Skin of body (tissue), 1 donor: ENCODE measurements at regions not wholly inside any gene's neighbourhood (a gene's known extent, or its start where the extent isn't known, plus 50 kb on each side); places are given as distances from the start of the nearest gene placed in this dataset.

ENCODE experiments used
- DNase-seq: peaks from one replicate; lab custom pipeline; 2025; lab: John Stamatoyannopoulos, UW

GRCh38 chr14:22002860-22003284, 329.3 kb upstream of the OR4E1 start:
- DNase-seq, result no peak

GRCh38 chr14:21999402-21999801, 325.8 kb upstream of the OR4E1 start:
- no peak for DNase-seq

- no peak for DNase-seq
Measured at GRCh38 chr14:21997300-21997699, 323.7 kb upstream of the OR4E1 start.

- no peak for DNase-seq
Measured at GRCh38 chr14:21995332-21995731, 321.7 kb upstream of the OR4E1 start.

- DNase-seq, result no peak
Measured at GRCh38 chr14:21993837-21994236, 320.2 kb upstream of the OR4E1 start.

GRCh38 chr14:21993070-21993469, 319.5 kb upstream of the OR4E1 start:
- DNase-seq, result no peak

- no peak for DNase-seq
Measured at GRCh38 chr14:21991130-21991529, 317.5 kb upstream of the OR4E1 start.

GRCh38 chr14:21990116-21990515, 316.5 kb upstream of the OR4E1 start:
- DNase-seq, result no peak

GRCh38 chr14:21989090-21989489, 315.5 kb upstream of the OR4E1 start:
- no peak for DNase-seq

- DNase-seq, result no peak
Measured at GRCh38 chr14:21988413-21988812, 314.8 kb upstream of the OR4E1 start.

- DNase-seq, result no peak
Measured at GRCh38 chr14:21987937-21988336, 314.3 kb upstream of the OR4E1 start.

- DNase-seq, result no peak
Measured at GRCh38 chr14:21985081-21985480, 311.5 kb upstream of the OR4E1 start.

- DNase-seq, result no peak
Measured at GRCh38 chr14:21978999-21979314, 305.3 kb upstream of the OR4E1 start.

- no peak for DNase-seq
Measured at GRCh38 chr14:21978184-21978998, 304.8 kb upstream of the OR4E1 start.

- DNase-seq, result no peak
Measured at GRCh38 chr14:21974741-21975140, 301.1 kb upstream of the OR4E1 start.

GRCh38 chr14:21965042-21965441, 291.4 kb upstream of the OR4E1 start:
- no peak for DNase-seq

- no peak for DNase-seq
Measured at GRCh38 chr14:21964180-21964579, 290.6 kb upstream of the OR4E1 start.

- DNase-seq, result no peak
Measured at GRCh38 chr14:21960636-21961035, 287.0 kb upstream of the OR4E1 start.

GRCh38 chr14:21941885-21942284, 268.3 kb upstream of the OR4E1 start:
- no peak for DNase-seq

GRCh38 chr14:21940887-21941856, 267.6 kb upstream of the OR4E1 start:
- DNase-seq, result no peak

- DNase-seq, result no peak
Measured at GRCh38 chr14:21939836-21940235, 266.2 kb upstream of the OR4E1 start.

GRCh38 chr14:21937996-21938395, 264.4 kb upstream of the OR4E1 start:
- DNase-seq, result no peak

GRCh38 chr14:21933681-21934080, 260.1 kb upstream of the OR4E1 start:
- DNase-seq, result no peak
